HEK293T (cell line): ENCODE measurements at regions not wholly inside any gene's neighbourhood (a gene's known extent, or its start where the extent isn't known, plus 50 kb on each side); places are given as distances from the start of the nearest gene placed in this dataset.

Experiments used
- HDGF ChIP-seq: fragments of 450-650 bp; IDR thresholded peaks from 2 replicates; pipeline ENCODE4 v1.6.1; 2017; ENCODE audit warnings: antibody characterized with exemption, borderline replicate concordance
- NFRKB ChIP-seq: fragments of 450-650 bp; IDR thresholded peaks from 2 replicates; pipeline ENCODE4 v1.6.1; 2016; ENCODE audit warnings: mild to moderate bottlenecking, moderate library complexity
- PKNOX1 ChIP-seq: fragments of 450-650 bp; IDR thresholded peaks from 2 replicates; pipeline ENCODE4 v1.6.1; 2016
- TARDBP ChIP-seq: fragments of 450-650 bp; IDR thresholded peaks from 2 replicates; pipeline ENCODE4 v1.6.1; 2016

- TF ChIP-seq PKNOX1: no peak
- no peak for TF ChIP-seq NFRKB
- TF ChIP-seq HDGF: no peak
- no peak for TF ChIP-seq TARDBP
These were observed 392.5 kb upstream of the CDH7 start for GRCh38 chr18:65358306-65358705.
